Fibroblast of pulmonary artery (primary cell): ENCODE measurements at regions not wholly inside any gene's neighbourhood (a gene's known extent, or its start where the extent isn't known, plus 50 kb on each side); places are given as distances from the start of the nearest gene placed in this dataset.

ENCODE experiments used
- DNase-seq: peaks from one replicate; pipeline ENCODE4 v3.0.0-alpha.2; 2010; ENCODE audit warnings: low read depth
- H3K4me3 ChIP-seq: replicated peaks from 2 replicates; pipeline ENCODE4 v1.5.1; 2011; ENCODE audit warnings: low read depth, mild to moderate bottlenecking, control low read depth, low read length, moderate library complexity
- CTCF ChIP-seq: IDR thresholded peaks from 2 replicates; pipeline ENCODE4 v1.5.1; 2011; ENCODE audit warnings: mild to moderate bottlenecking, control low read depth, low read length, inconsistent platforms; ENCODE audit errors: missing control alignments

DNA sequence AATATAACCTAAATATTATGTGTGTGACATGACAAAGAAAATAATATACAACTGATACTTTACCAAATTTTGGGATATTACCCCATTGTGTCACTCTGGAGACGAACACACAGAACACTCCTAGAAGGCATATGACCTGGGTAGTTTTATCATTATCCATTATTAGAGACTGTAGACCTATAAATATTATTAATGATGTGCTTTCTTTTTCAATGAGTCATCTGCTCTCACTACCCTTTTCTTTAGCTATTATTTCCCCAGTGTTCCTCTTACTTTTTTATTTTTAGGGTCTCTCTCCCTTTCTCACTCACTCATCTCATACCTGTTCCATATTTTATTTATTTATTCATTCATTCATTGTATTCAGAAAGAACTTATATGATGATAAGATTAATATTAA, 143.3 kb upstream of the ITGA4 start:
- no peak overlapping the region for H3K4me3 ChIP-seq
- no peak for TF ChIP-seq CTCF
- no peak for DNase-seq

- no peak for TF ChIP-seq CTCF
- no peak overlapping the region for H3K4me3 ChIP-seq
These were observed 142.6 kb upstream of the ITGA4 start for GRCh38 chr2:181314551-181314950.

GRCh38 chr2:181317511-181317910, 139.7 kb upstream of the ITGA4 start:
- DNase-seq, result no peak
- no peak overlapping the region for H3K4me3 ChIP-seq
- no peak for TF ChIP-seq CTCF

More at GRCh38 chr2:181314551-181314950, 142.6 kb upstream of the ITGA4 start:
- no peak for DNase-seq

DNA sequence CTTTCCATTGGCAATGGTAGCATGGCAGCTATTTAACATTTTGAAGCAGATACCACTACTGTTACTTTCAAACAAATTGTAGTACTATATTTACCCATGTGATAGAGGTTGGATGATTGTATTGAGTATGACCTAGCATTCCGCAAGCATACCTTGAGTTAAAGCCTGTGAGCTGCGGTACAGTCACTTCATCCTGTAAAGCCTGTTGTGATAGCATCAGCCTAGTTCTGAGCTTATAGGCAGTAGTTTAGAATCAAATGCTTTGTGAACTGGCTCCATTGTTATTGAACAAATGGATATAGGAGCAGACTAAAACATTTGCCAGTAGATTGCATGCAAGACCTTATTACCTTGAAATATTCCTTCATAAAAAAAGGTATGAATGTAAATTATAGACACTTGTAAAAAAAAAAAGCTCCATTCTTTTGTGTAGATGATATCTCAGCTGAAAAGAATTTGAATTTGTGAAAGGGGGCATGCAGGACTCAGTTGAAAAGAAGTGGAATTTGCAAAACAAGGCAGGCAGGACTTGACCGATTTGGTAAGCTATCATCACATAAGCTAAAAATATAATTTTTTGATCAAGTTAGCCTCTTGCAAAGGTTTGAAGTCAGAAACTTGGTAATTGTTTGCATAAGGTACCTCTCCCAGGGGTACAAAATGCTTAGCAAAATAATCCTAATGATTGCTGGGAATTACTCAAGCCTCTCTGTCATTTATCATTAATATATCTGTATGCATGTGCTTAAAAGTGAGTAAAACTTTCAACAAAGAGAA, 138.5 kb upstream of the ITGA4 start:
- DNase-seq, result no peak
- no peak overlapping the region for H3K4me3 ChIP-seq
- no peak for TF ChIP-seq CTCF

GRCh38 chr2:181319286-181319685, 137.9 kb upstream of the ITGA4 start:
- no peak for DNase-seq
- no peak overlapping the region for H3K4me3 ChIP-seq
- TF ChIP-seq CTCF, result no peak

- TF ChIP-seq CTCF, result no peak
- DNase-seq, result no peak
- H3K4me3 ChIP-seq, result no peak overlapping the region
These were observed 136.5 kb upstream of the ITGA4 start for GRCh38 chr2:181320638-181321037.

DNA sequence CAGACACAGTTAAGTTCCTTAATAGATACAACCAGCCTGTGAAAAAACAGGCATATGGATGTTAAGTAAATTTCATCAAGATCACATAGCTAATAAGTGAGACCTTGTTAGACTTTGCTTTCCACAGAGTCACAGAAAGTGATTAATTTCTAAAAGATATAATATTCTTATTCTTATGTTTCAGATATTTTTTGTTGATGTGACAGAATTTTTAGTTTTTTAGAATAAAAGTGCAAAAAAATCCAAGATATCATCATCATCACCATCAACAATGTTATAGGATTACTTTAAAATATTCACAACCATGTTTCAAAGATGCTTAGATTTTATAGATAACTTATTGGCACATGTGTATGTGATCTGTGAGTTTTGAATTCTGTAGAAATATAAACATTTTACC, 132.3 kb upstream of the ITGA4 start:
- no peak for TF ChIP-seq CTCF
- DNase-seq, result no peak
- no peak overlapping the region for H3K4me3 ChIP-seq
